Endodermal cell (in vitro differentiated cells): ENCODE measurements at regions not wholly inside any gene's neighbourhood (a gene's known extent, or its start where the extent isn't known, plus 50 kb on each side); places are given as distances from the start of the nearest gene placed in this dataset.

Experiments used
- DNase-seq: peaks from one replicate; pipeline ENCODE4 v3.0.0-alpha.2; 2017
- H3K27ac ChIP-seq: 2 replicates; pipeline ENCODE4 v1.5.1; 2013; ENCODE audit warnings: mild to moderate bottlenecking, low read depth, low read length, moderate library complexity
- H3K27me3 ChIP-seq: 2 replicates; pipeline ENCODE4 v1.6.1; 2013; ENCODE audit warnings: mild to moderate bottlenecking, low read length, moderate library complexity; ENCODE audit not compliant: insufficient read depth, control insufficient read depth, poor library complexity, severe bottlenecking
- H3K36me3 ChIP-seq: 2 replicates; pipeline ENCODE4 v1.7.0; 2013; ENCODE audit warnings: mild to moderate bottlenecking, low read length, moderate library complexity; ENCODE audit not compliant: control insufficient read depth, insufficient read depth
- H3K4me1 ChIP-seq: one replicate; pipeline ENCODE4 v1.7.0; 2013; ENCODE audit warnings: low read length; ENCODE audit not compliant: control insufficient read depth, insufficient read depth
- H3K4me3 ChIP-seq: 2 replicates; pipeline ENCODE4 v1.5.1; 2013; ENCODE audit warnings: mild to moderate bottlenecking, low read length, moderate library complexity
- H3K9ac ChIP-seq: 2 replicates; pipeline ENCODE4 v1.6.1; 2013; ENCODE audit warnings: mild to moderate bottlenecking, low read length, moderate library complexity; ENCODE audit not compliant: poor library complexity, severe bottlenecking; ENCODE audit errors: extremely low read depth
- H3K9me3 ChIP-seq: 2 replicates; pipeline ENCODE4 v1.6.1; 2013; ENCODE audit warnings: mild to moderate bottlenecking, low read length, moderate library complexity; ENCODE audit not compliant: control insufficient read depth
- H3K27ac Mint-ChIP-seq: 2 replicates; pipeline ENCODE4 v1.8.0; 2020; ENCODE audit warnings: mixed read lengths
- H3K27me3 Mint-ChIP-seq: 2 replicates; pipeline ENCODE4 v1.8.0; 2021; ENCODE audit warnings: mild to moderate bottlenecking, mixed read lengths; ENCODE audit not compliant: insufficient read depth
- H3K36me3 Mint-ChIP-seq: 2 replicates; pipeline ENCODE4 v1.8.0; 2020; ENCODE audit warnings: low read depth, mixed read lengths
- H3K4me1 Mint-ChIP-seq: 2 replicates; pipeline ENCODE4 v1.8.0; 2020; ENCODE audit warnings: mixed read lengths
- H3K4me3 Mint-ChIP-seq: 2 replicates; pipeline ENCODE4 v1.8.0; 2020; ENCODE audit warnings: mild to moderate bottlenecking, moderate library complexity, mixed read lengths
- H3K9me3 Mint-ChIP-seq: 2 replicates; pipeline ENCODE4 v1.8.0; 2020; ENCODE audit warnings: mild to moderate bottlenecking, mixed read lengths
- CTCF ChIP-seq: fragments of 200-600 bp; sonication (generic); conservative IDR thresholded peaks from 2 replicates; pipeline ENCODE4 v1.5.0; 2021; ENCODE audit warnings: antibody characterized with exemption, mild to moderate bottlenecking
- WGBS, 2 experiments: methylation state at CpG; one replicate each; pipeline versions ENCODE4 v1.1.5 to v1.1.7; 2013; ENCODE audit warnings: missing lambda C conversion rate in 2 of 2, mixed read lengths in 1 of 2; ENCODE audit not compliant: insufficient coverage in 1 of 2, insufficient read length in 1 of 2; 5-methylcytosine and 5-hydroxymethylcytosine counted together

GRCh38 chr22:22786301-22787115 lies 101.1 kb upstream of the IGLL5 start:
- 84 to 88% methylated on average over 12 to 18 of the region's 18 CpGs for WGBS, 2 experiments
- H3K27me3 Mint-ChIP-seq, result peaks cover 58% of the 10 kb centered on the region
- H3K27me3 ChIP-seq, result peaks cover 25% of the 10 kb centered on the region

GRCh38 chr22:22787151-22787550 lies 100.5 kb upstream of the IGLL5 start:
- no peaks in the 10 kb centered on the region for H3K9me3 ChIP-seq
- Mint-ChIP-seq H3K36me3 (no peaks in the 10 kb centered on the region), H3K4me3 (peak overlapping the region; percentile 11), H3K9me3 (no peaks in the 10 kb centered on the region), H3K4me1 (peaks cover 31% of the 10 kb centered on the region), H3K27me3 (peaks cover 59% of the 10 kb centered on the region), H3K27ac (peak overlapping the region; percentile 81)
- no peak overlapping the region for H3K4me3 ChIP-seq
- peaks cover 16% of the 10 kb centered on the region for H3K4me1 ChIP-seq
- peak overlapping the region; percentile 4 for H3K9ac ChIP-seq
- H3K36me3 ChIP-seq, result no peaks in the 10 kb centered on the region
- 83 to 100% methylated on average over 2 to 6 of the region's 6 CpGs for WGBS, 2 experiments
- TF ChIP-seq CTCF, result no peak
- no peak for DNase-seq
- peaks cover 25% of the 10 kb centered on the region for H3K27me3 ChIP-seq
- H3K27ac ChIP-seq, result no peak overlapping the region

More at GRCh38 chr22:22786301-22787115, 101.1 kb upstream of the IGLL5 start:
- H3K27ac ChIP-seq, result no peak overlapping the region
- Mint-ChIP-seq H3K36me3 (no peaks in the 10 kb centered on the region), H3K27ac (peak overlapping the region; percentile 81), H3K4me1 (peaks cover 31% of the 10 kb centered on the region), H3K9me3 (no peaks in the 10 kb centered on the region), H3K4me3 (peak overlapping the region; percentile 17)
- H3K36me3 ChIP-seq, result no peaks in the 10 kb centered on the region
- peaks cover 16% of the 10 kb centered on the region for H3K4me1 ChIP-seq
- DNase-seq, result no peak
- no peaks in the 10 kb centered on the region for H3K9me3 ChIP-seq
- H3K9ac ChIP-seq, result peak overlapping the region; percentile 4
- no peak for TF ChIP-seq CTCF
- H3K4me3 ChIP-seq, result no peak overlapping the region

GRCh38 chr22:22787786-22788459 lies 99.7 kb upstream of the IGLL5 start:
- Mint-ChIP-seq H3K4me1 (peaks cover 31% of the 10 kb centered on the region), H3K27me3 (peaks cover 57% of the 10 kb centered on the region)
- H3K27me3 ChIP-seq, result peaks cover 25% of the 10 kb centered on the region

More at GRCh38 chr22:22787786-22788459, 99.7 kb upstream of the IGLL5 start:
- Mint-ChIP-seq H3K36me3 (no peaks in the 10 kb centered on the region), H3K9me3 (no peaks in the 10 kb centered on the region), H3K4me3 (no peak overlapping the region), H3K27ac (no peak overlapping the region)
- H3K36me3 ChIP-seq, result no peaks in the 10 kb centered on the region
- peaks cover 16% of the 10 kb centered on the region for H3K4me1 ChIP-seq
- H3K9ac ChIP-seq, result no peak overlapping the region
- no peak overlapping the region for H3K4me3 ChIP-seq
- DNase-seq, result peak; percentile 90
- H3K9me3 ChIP-seq, result no peaks in the 10 kb centered on the region
- H3K27ac ChIP-seq, result no peak overlapping the region
- peak; percentile 95 for TF ChIP-seq CTCF
- 67 to 69% methylated on average over 9 of the region's 9 CpGs for WGBS, 2 experiments
